GM12878 (cell line): ENCODE measurements at regions not wholly inside any gene's neighbourhood (a gene's known extent, or its start where the extent isn't known, plus 50 kb on each side); places are given as distances from the start of the nearest gene placed in this dataset.

ENCODE experiments used
- ATAC-seq: fragments of 200-7000 bp; cut with Tn5 transposase; 3 replicates; pipeline ENCODE4 v1.9.1; 2020; ENCODE audit warnings: mild to moderate bottlenecking, moderate library complexity
- BruUV-seq: library from RNA; stranded (reverse); fragments of 400-500 nt; replicated peaks from 2 replicates; lab custom pipeline; 2021; lab: Mats Ljungman, UMichigan
- CTCF ChIA-PET: fragments of 300-600 bp; sonication (Branson Sonifier 250); formaldehyde crosslinking; extraction: SDS; loops from one replicate; lab custom pipeline; 2021; ENCODE audit warnings: inconsistent platforms; lab: Yijun Ruan, JAX
- POLR2A ChIA-PET: fragments of 350-600 bp; formaldehyde crosslinking; extraction: SDS; loops from one replicate; lab custom pipeline; 2021; ENCODE audit warnings: inconsistent platforms; lab: Charles Lee
- RAD21 ChIA-PET: fragments of 300-600 bp; sonication (Branson Sonifier 250); formaldehyde crosslinking; loops from one replicate; lab custom pipeline; 2023; ENCODE audit warnings: antibody characterized with exemption; ENCODE audit not compliant: unreplicated experiment; lab: Charles Lee
- SMC1A ChIA-PET: fragments of 300-600 bp; sonication (Branson Sonifier 250); formaldehyde crosslinking; loops from one replicate; lab custom pipeline; 2023; ENCODE audit not compliant: unreplicated experiment, uncharacterized antibody; lab: Charles Lee
- DNase-seq: peaks from one replicate; pipeline ENCODE4 v3.0.0-alpha.2; 2011; ENCODE audit warnings: low read depth, low spot score
- FAIRE-seq: peaks from 3 replicates; lab custom pipeline; 2011; peaks lifted over from hg19 to GRCh38; lab: Jason Lieb, UNC
- H2AFZ ChIP-seq: 2 replicates; pipeline ENCODE4 v1.6.0; 2011; ENCODE audit warnings: low read depth, low read length, control low read depth; ENCODE audit not compliant: control insufficient read depth
- H3K27ac ChIP-seq: 2 replicates; pipeline ENCODE4 v1.5.1; 2011; ENCODE audit warnings: control low read depth; ENCODE audit not compliant: control insufficient read depth, insufficient read depth
- H3K27me3 ChIP-seq, 2 experiments: replicated peaks in 1 of 2; 2 replicates each; pipeline versions ENCODE4 v1.6.0 to v1.6.1; 2011; ENCODE audit warnings: low read length in 1 of 2; ENCODE audit not compliant: control insufficient read depth in 2 of 2, insufficient read depth in 2 of 2
- H3K36me3 ChIP-seq, 2 experiments: 2 replicates each; pipeline ENCODE4 v1.5.1; 2011; ENCODE audit warnings: low read length in 1 of 2; ENCODE audit not compliant: control insufficient read depth in 2 of 2, insufficient read depth in 2 of 2
- H3K4me1 ChIP-seq: 2 replicates; pipeline ENCODE4 v1.6.1; 2011; ENCODE audit warnings: mild to moderate bottlenecking, low read length, moderate library complexity, mixed read lengths; ENCODE audit not compliant: control insufficient read depth, insufficient read depth
- H3K4me2 ChIP-seq: 2 replicates; pipeline ENCODE4 v1.6.0; 2011; ENCODE audit warnings: control low read depth; ENCODE audit not compliant: control insufficient read depth, insufficient read depth
- H3K4me3 ChIP-seq: fragments of 200-600 bp; sonication (generic); 2 replicates; pipeline ENCODE4 v1.5.1; 2016
- H3K79me2 ChIP-seq: 2 replicates; pipeline ENCODE4 v1.6.0; 2011; ENCODE audit warnings: low read length; ENCODE audit not compliant: control insufficient read depth, insufficient read depth
- H3K9ac ChIP-seq: 2 replicates; pipeline ENCODE4 v1.8.0; 2011; ENCODE audit warnings: low read length, control low read depth, mixed read lengths; ENCODE audit not compliant: control insufficient read depth, insufficient read depth
- H3K9me3 ChIP-seq: replicated peaks from 3 replicates; pipeline ENCODE4 v1.5.1; 2011; ENCODE audit warnings: mild to moderate bottlenecking, low read length; ENCODE audit not compliant: control insufficient read depth, insufficient read depth
- H4K20me1 ChIP-seq: 2 replicates; pipeline ENCODE4 v1.6.0; 2011; ENCODE audit not compliant: control insufficient read depth, insufficient read depth
- HDAC6 ChIP-seq: fragments of 200-600 bp; sonication (generic); IDR thresholded peaks from one replicate; pipeline ENCODE4 v1.8.0; 2017; ENCODE audit warnings: antibody characterized with exemption; ENCODE audit not compliant: unreplicated experiment
- MTA2 ChIP-seq: fragments of 450-650 bp; IDR thresholded peaks from 2 replicates; pipeline ENCODE4 v1.6.1; 2016; ENCODE audit warnings: low read depth, mild to moderate bottlenecking, moderate library complexity
- MYC ChIP-seq: IDR thresholded peaks from 2 replicates; pipeline ENCODE4 v1.6.1; 2011; ENCODE audit warnings: mild to moderate bottlenecking, low read length, moderate library complexity, inconsistent platforms; ENCODE audit not compliant: insufficient read depth, insufficient replicate concordance, insufficient read length, severe bottlenecking
- NR2C1 ChIP-seq: fragments of 450-650 bp; IDR thresholded peaks from 2 replicates; pipeline ENCODE4 v1.6.1; 2017; ENCODE audit warnings: antibody characterized with exemption, mild to moderate bottlenecking, moderate library complexity
- PAX5 ChIP-seq: IDR thresholded peaks from 2 replicates; pipeline ENCODE4 v1.6.1; 2011; ENCODE audit warnings: low read depth, low read length, borderline replicate concordance
- POLR2AphosphoS5 ChIP-seq: IDR thresholded peaks from 2 replicates; pipeline ENCODE4 v1.6.1; 2011; ENCODE audit warnings: mild to moderate bottlenecking, low read length, inconsistent platforms
- RAD21 ChIP-seq: IDR thresholded peaks from 2 replicates; pipeline ENCODE4 v1.6.1; 2011; ENCODE audit warnings: mild to moderate bottlenecking, low read depth, low read length, moderate library complexity; ENCODE audit not compliant: insufficient read depth
- SIN3A ChIP-seq: IDR thresholded peaks from 2 replicates; pipeline ENCODE4 v1.6.1; 2012; ENCODE audit warnings: low read depth, low read length, improper control_type of control experiment
- TARDBP ChIP-seq: IDR thresholded peaks from 2 replicates; pipeline ENCODE4 v1.6.1; 2016; ENCODE audit warnings: borderline replicate concordance
- TCF3 ChIP-seq: IDR thresholded peaks from 2 replicates; pipeline ENCODE4 v1.6.1; 2012; ENCODE audit warnings: low read depth, mild to moderate bottlenecking, low read length, borderline replicate concordance; ENCODE audit not compliant: insufficient read depth
- TCF7 ChIP-seq: IDR thresholded peaks from 2 replicates; pipeline ENCODE4 v1.6.1; 2014; ENCODE audit warnings: antibody characterized with exemption, borderline replicate concordance
- ZNF274 ChIP-seq: IDR thresholded peaks from one replicate; pipeline ENCODE4 v1.8.0; 2011; ENCODE audit not compliant: insufficient read length, insufficient read depth
- in situ Hi-C: fragments of 300-500 bp; cut with MboI; formaldehyde crosslinking; loops from 9 replicates; pipeline ENCODE4 v1.14.3; 2018; ENCODE audit warnings: mixed read lengths
- intact Hi-C: fragments of 100-400 bp; cut with micrococcal nuclease; formaldehyde crosslinking; loops from one replicate; pipeline ENCODE4 v1.14.2; 2022; ENCODE audit not compliant: unreplicated experiment
- TF ChIP-seq, protein P1 (sequence below): fragments of 450-650 bp; IDR thresholded peaks from 2 replicates; pipeline ENCODE4 v1.6.1; 2017; ENCODE audit warnings: mild to moderate bottlenecking, moderate library complexity
- TF ChIP-seq, protein P2 (sequence below): fragments of 450-650 bp; formaldehyde crosslinking; IDR thresholded peaks from 2 replicates; pipeline ENCODE4 v1.4.0; 2022; ENCODE audit warnings: mild to moderate bottlenecking, moderate library complexity
- TF ChIP-seq, protein P3 (sequence below): fragments of 450-650 bp; conservative IDR thresholded peaks from 2 replicates; pipeline ENCODE4 v1.6.1; 2017; ENCODE audit warnings: mild to moderate bottlenecking, moderate library complexity

DNA sequence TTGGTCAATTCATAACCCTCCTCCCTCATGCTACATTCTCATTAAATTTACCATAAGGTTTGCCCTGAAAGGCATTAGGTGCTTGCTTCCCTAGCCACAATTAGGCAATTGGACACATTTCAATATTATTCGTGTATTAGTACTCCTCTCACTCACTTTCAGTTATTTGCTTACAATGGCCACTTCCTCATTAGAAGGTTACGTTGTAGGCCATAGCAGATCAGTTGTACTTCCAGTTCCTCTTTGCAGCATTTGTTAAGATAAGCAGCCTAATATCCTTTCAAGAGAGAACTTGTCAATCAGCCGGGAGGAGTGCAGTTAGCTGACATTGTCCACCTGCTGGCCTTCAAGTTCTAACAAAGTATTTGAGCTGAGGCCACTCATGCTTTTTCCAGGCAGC is 1017.2 kb downstream of the PCDH7 start (continued):
- TF ChIP-seq PAX5 (0 out of 2 replicates have a peak, but pooled peaks have one; percentile 15), TCF3 (no peak), SIN3A (no peak), RAD21 (no peak), ZNF274 (no peak), POLR2AphosphoS5 (no peak), MTA2 (peak; percentile 95), MYC (no peak), TARDBP (no peak)
- TF ChIP-seq, protein P1, sequence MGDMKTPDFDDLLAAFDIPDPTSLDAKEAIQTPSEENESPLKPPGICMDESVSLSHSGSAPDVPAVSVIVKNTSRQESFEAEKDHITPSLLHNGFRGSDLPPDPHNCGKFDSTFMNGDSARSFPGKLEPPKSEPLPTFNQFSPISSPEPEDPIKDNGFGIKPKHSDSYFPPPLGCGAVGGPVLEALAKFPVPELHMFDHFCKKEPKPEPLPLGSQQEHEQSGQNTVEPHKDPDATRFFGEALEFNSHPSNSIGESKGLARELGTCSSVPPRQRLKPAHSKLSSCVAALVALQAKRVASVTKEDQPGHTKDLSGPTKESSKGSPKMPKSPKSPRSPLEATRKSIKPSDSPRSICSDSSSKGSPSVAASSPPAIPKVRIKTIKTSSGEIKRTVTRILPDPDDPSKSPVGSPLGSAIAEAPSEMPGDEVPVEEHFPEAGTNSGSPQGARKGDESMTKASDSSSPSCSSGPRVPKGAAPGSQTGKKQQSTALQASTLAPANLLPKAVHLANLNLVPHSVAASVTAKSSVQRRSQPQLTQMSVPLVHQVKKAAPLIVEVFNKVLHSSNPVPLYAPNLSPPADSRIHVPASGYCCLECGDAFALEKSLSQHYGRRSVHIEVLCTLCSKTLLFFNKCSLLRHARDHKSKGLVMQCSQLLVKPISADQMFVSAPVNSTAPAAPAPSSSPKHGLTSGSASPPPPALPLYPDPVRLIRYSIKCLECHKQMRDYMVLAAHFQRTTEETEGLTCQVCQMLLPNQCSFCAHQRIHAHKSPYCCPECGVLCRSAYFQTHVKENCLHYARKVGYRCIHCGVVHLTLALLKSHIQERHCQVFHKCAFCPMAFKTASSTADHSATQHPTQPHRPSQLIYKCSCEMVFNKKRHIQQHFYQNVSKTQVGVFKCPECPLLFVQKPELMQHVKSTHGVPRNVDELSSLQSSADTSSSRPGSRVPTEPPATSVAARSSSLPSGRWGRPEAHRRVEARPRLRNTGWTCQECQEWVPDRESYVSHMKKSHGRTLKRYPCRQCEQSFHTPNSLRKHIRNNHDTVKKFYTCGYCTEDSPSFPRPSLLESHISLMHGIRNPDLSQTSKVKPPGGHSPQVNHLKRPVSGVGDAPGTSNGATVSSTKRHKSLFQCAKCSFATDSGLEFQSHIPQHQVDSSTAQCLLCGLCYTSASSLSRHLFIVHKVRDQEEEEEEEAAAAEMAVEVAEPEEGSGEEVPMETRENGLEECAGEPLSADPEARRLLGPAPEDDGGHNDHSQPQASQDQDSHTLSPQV, result no peak

DNA sequence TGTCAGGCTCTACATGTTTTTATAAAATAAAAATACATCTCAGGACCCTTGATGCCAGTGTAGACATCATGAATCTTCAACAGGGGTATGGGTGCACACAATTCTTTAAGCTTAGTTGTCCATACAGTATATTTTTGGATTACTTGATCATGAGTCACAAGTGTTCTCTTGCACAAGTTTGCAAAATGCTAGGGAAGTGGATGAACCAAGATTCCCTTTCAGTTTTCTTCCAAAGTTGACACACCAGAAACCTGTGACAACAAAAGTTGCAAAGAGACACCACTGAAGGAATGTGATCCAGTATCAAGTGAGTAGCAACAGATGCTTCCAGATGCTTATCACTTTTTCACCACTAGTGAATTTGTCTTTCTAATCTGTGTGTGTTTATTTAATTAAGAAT is 1021.2 kb downstream of the PCDH7 start:
- H4K20me1 ChIP-seq, result no peaks in the 10 kb centered on the region
- H2AFZ ChIP-seq, result no peak overlapping the region
- no peak overlapping the region for H3K4me3 ChIP-seq
- H3K9me3 ChIP-seq, result no peaks in the 10 kb centered on the region
- H3K4me2 ChIP-seq, result no peak overlapping the region
- FAIRE-seq, result no peak
- no peak for ATAC-seq
- SMC1A ChIA-PET, result interaction anchor here (1.0 kb wide), 1 partner anchor 13 kb away, joined by 3 read pairs; no protein-coding TSS in a partner anchor
- no peaks in the 10 kb centered on the region for H3K36me3 ChIP-seq
- CTCF ChIA-PET, result no interaction called here
- RAD21 ChIA-PET, result no interaction called here
- POLR2A ChIA-PET, result no interaction called here
- in situ Hi-C loops (no loop called here), intact Hi-C loops (no loop called here)
- H3K27ac ChIP-seq, result no peak overlapping the region
- H3K4me1 ChIP-seq, result no peaks in the 10 kb centered on the region
- H3K27me3 ChIP-seq, result no peaks in the 10 kb centered on the region
- H3K9ac ChIP-seq, result no peak overlapping the region
- H3K79me2 ChIP-seq, result no peaks in the 10 kb centered on the region
- no TSS peak for BruUV-seq
- no peak for DNase-seq
- TF ChIP-seq TCF7 (no peak), HDAC6 (no peak), NR2C1 (no peak)
- TF ChIP-seq, protein P2, sequence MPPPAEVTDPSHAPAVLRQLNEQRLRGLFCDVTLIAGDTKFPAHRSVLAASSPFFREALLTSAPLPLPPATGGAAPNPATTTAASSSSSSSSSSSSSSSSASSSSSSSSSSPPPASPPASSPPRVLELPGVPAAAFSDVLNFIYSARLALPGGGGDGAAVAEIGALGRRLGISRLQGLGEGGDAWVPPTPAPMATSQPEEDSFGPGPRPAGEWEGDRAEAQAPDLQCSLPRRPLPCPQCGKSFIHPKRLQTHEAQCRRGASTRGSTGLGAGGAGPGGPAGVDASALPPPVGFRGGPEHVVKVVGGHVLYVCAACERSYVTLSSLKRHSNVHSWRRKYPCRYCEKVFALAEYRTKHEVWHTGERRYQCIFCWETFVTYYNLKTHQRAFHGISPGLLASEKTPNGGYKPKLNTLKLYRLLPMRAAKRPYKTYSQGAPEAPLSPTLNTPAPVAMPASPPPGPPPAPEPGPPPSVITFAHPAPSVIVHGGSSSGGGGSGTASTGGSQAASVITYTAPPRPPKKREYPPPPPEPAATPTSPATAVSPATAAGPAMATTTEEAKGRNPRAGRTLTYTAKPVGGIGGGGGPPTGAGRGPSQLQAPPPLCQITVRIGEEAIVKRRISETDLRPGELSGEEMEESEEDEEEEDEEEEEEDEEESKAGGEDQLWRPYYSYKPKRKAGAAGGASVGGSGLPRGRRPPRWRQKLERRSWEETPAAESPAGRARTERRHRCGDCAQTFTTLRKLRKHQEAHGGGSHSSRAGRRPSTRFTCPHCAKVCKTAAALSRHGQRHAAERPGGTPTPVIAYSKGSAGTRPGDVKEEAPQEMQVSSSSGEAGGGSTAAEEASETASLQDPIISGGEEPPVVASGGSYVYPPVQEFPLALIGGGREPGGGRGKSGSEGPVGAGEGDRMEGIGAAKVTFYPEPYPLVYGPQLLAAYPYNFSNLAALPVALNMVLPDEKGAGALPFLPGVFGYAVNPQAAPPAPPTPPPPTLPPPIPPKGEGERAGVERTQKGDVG, result no peak
- TF ChIP-seq, protein P3, sequence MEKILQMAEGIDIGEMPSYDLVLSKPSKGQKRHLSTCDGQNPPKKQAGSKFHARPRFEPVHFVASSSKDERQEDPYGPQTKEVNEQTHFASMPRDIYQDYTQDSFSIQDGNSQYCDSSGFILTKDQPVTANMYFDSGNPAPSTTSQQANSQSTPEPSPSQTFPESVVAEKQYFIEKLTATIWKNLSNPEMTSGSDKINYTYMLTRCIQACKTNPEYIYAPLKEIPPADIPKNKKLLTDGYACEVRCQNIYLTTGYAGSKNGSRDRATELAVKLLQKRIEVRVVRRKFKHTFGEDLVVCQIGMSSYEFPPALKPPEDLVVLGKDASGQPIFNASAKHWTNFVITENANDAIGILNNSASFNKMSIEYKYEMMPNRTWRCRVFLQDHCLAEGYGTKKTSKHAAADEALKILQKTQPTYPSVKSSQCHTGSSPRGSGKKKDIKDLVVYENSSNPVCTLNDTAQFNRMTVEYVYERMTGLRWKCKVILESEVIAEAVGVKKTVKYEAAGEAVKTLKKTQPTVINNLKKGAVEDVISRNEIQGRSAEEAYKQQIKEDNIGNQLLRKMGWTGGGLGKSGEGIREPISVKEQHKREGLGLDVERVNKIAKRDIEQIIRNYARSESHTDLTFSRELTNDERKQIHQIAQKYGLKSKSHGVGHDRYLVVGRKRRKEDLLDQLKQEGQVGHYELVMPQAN, result no peak
